ENCODE measurements at regions not wholly inside any gene's neighbourhood (a gene's known extent, or its start where the extent isn't known, plus 50 kb on each side); places are given as distances from the start of the nearest gene placed in this dataset.

- no peak for TF ChIP-seq CTCF (IDR thresholded peaks at IDR 0.05)
- TF ChIP-seq POLR2A (IDR thresholded peaks at IDR 0.05): no peak
- 44% methylated on average over 2 of the region's 2 CpGs for WGBS (ENCODE audit: insufficient coverage, low coverage, low lambda C conversion rate, missing lambda C conversion rate)
- H3K27ac ChIP-seq: no peak overlapping the region
Measured at GRCh38 chr14:29316936-29317335, 550.3 kb downstream of the FOXG1 start.

GRCh38 chr14:29317423-29317822 is 550.8 kb downstream of the FOXG1 start:
- WGBS (ENCODE audit: insufficient coverage, low coverage, low lambda C conversion rate, missing lambda C conversion rate): 85% methylated on average over 1 of the region's 1 CpG
- intact Hi-C loops (cut with DNase I): no loop called here
- Histone ChIP-seq H3K4me1 (no peaks in the 10 kb centered on the region), H3K27ac (no peak overlapping the region), H3K27me3 (no peaks in the 10 kb centered on the region), H3K36me3 (no peaks in the 10 kb centered on the region), H3K4me3 (no peak overlapping the region), H3K9me3 (no peaks in the 10 kb centered on the region)
- DNase-seq (no peak), ATAC-seq (no peak)
- TF ChIP-seq POLR2A (IDR thresholded peaks at IDR 0.05) (no peak), CTCF (IDR thresholded peaks at IDR 0.05) (no peak)

More at GRCh38 chr14:29316936-29317335, 550.3 kb downstream of the FOXG1 start:
- intact Hi-C loops (cut with DNase I): no loop called here
- Histone ChIP-seq H3K36me3 (no peaks in the 10 kb centered on the region), H3K4me3 (no peak overlapping the region), H3K27me3 (no peaks in the 10 kb centered on the region), H3K9me3 (no peaks in the 10 kb centered on the region), H3K4me1 (no peaks in the 10 kb centered on the region)
- DNase-seq (no peak), ATAC-seq (no peak)

GRCh38 chr14:29320286-29320685 is 553.7 kb downstream of the FOXG1 start:
- no peak overlapping the region for H3K4me3 ChIP-seq
- intact Hi-C loops (cut with DNase I): no loop called here
- H3K36me3 ChIP-seq: no peaks in the 10 kb centered on the region
- ATAC-seq: no peak
- H3K9me3 ChIP-seq: no peaks in the 10 kb centered on the region
- no peaks in the 10 kb centered on the region for H3K4me1 ChIP-seq
- no peak for DNase-seq
- TF ChIP-seq CTCF (IDR thresholded peaks at IDR 0.05): no peak
- no peak for TF ChIP-seq POLR2A (IDR thresholded peaks at IDR 0.05)
- H3K27me3 ChIP-seq: no peaks in the 10 kb centered on the region
- H3K27ac ChIP-seq: no peak overlapping the region
- 89% methylated on average over 1 of the region's 1 CpG for WGBS (ENCODE audit: insufficient coverage, low coverage, low lambda C conversion rate, missing lambda C conversion rate)

- intact Hi-C loops (cut with DNase I): no loop called here
- no peaks in the 10 kb centered on the region for H3K9me3 ChIP-seq
- ATAC-seq (no peak), DNase-seq (no peak)
- H3K4me1 ChIP-seq: no peaks in the 10 kb centered on the region
- no peak for TF ChIP-seq POLR2A (IDR thresholded peaks at IDR 0.05)
- TF ChIP-seq CTCF (IDR thresholded peaks at IDR 0.05): no peak
- H3K36me3 ChIP-seq: no peaks in the 10 kb centered on the region
- H3K4me3 ChIP-seq: no peak overlapping the region
- H3K27me3 ChIP-seq: no peaks in the 10 kb centered on the region
- H3K27ac ChIP-seq: no peak overlapping the region
Measured at GRCh38 chr14:29321646-29322045, 555.1 kb downstream of the FOXG1 start.

- Histone ChIP-seq H3K27me3 (no peaks in the 10 kb centered on the region), H3K36me3 (no peaks in the 10 kb centered on the region), H3K4me1 (no peaks in the 10 kb centered on the region), H3K4me3 (no peak overlapping the region), H3K27ac (no peak overlapping the region), H3K9me3 (no peaks in the 10 kb centered on the region)
- TF ChIP-seq CTCF (IDR thresholded peaks at IDR 0.05): no peak
- no peak for TF ChIP-seq POLR2A (IDR thresholded peaks at IDR 0.05)
- 72% methylated on average over 3 of the region's 3 CpGs for WGBS (ENCODE audit: insufficient coverage, low coverage, low lambda C conversion rate, missing lambda C conversion rate)
- ATAC-seq: no peak
- no peak for DNase-seq
- intact Hi-C loops (cut with DNase I): no loop called here
Measured at GRCh38 chr14:29339494-29340172, 573.0 kb downstream of the FOXG1 start.
